Astrocyte (in vitro differentiated cells and primary cell): ENCODE measurements at regions not wholly inside any gene's neighbourhood (a gene's known extent, or its start where the extent isn't known, plus 50 kb on each side); places are given as distances from the start of the nearest gene placed in this dataset.

Experiments used
- DNase-seq: peaks from one replicate; pipeline ENCODE4 v3.0.0-alpha.2; 2010; ENCODE audit warnings: low read depth
- FAIRE-seq: peaks from 2 replicates; lab custom pipeline; 2011; peaks lifted over from hg19 to GRCh38; lab: Jason Lieb, UNC
- H2AFZ ChIP-seq: 2 replicates; pipeline ENCODE4 v1.6.0; 2012; ENCODE audit warnings: low read depth, low read length, inconsistent platforms
- H3K27ac ChIP-seq: 2 replicates; pipeline ENCODE4 v1.5.1; 2011; ENCODE audit warnings: low read depth, low read length, inconsistent platforms
- H3K27me3 ChIP-seq: 2 replicates; pipeline ENCODE4 v1.6.0; 2011; ENCODE audit warnings: low read length, inconsistent platforms; ENCODE audit not compliant: insufficient read depth
- H3K36me3 ChIP-seq: 2 replicates; pipeline ENCODE4 v1.5.1; 2011; ENCODE audit warnings: low read length, inconsistent platforms; ENCODE audit not compliant: insufficient read depth
- H3K4me1 ChIP-seq: 2 replicates; pipeline ENCODE4 v1.5.1; 2011; ENCODE audit warnings: low read length, inconsistent platforms; ENCODE audit not compliant: insufficient read depth
- H3K4me2 ChIP-seq: 2 replicates; pipeline ENCODE4 v1.6.0; 2012; ENCODE audit warnings: low read length, inconsistent platforms
- H3K4me3 ChIP-seq: 2 replicates; pipeline ENCODE4 v1.5.1; 2011; ENCODE audit warnings: low read depth, mild to moderate bottlenecking, low read length, inconsistent platforms; ENCODE audit not compliant: insufficient read depth
- H3K79me2 ChIP-seq: 2 replicates; pipeline ENCODE4 v1.6.0; 2012; ENCODE audit warnings: mild to moderate bottlenecking, low read length, inconsistent platforms; ENCODE audit not compliant: insufficient read depth
- H3K9ac ChIP-seq: 2 replicates; pipeline ENCODE4 v1.6.0; 2012; ENCODE audit warnings: mild to moderate bottlenecking, low read length, inconsistent platforms
- H3K9me3 ChIP-seq: 2 replicates; pipeline ENCODE4 v1.5.1; 2012; ENCODE audit warnings: low read depth, mild to moderate bottlenecking, low read length, inconsistent platforms; ENCODE audit not compliant: insufficient read depth
- H4K20me1 ChIP-seq: 2 replicates; pipeline ENCODE4 v1.6.0; 2012; ENCODE audit warnings: low read length, inconsistent platforms; ENCODE audit not compliant: insufficient read depth
- H3K27ac Mint-ChIP-seq: one replicate; pipeline ENCODE4 v1.8.0; 2021; ENCODE audit warnings: mild to moderate bottlenecking, mixed read lengths; ENCODE audit not compliant: unreplicated experiment
- H3K27me3 Mint-ChIP-seq: one replicate; pipeline ENCODE4 v1.8.0; 2021; ENCODE audit warnings: low read depth, mixed read lengths; ENCODE audit not compliant: unreplicated experiment
- H3K36me3 Mint-ChIP-seq: one replicate; pipeline ENCODE4 v1.8.0; 2021; ENCODE audit warnings: low read depth, mixed read lengths; ENCODE audit not compliant: unreplicated experiment
- H3K4me1 Mint-ChIP-seq: one replicate; pipeline ENCODE4 v1.8.0; 2021; ENCODE audit warnings: low read depth, mixed read lengths; ENCODE audit not compliant: unreplicated experiment
- H3K4me3 Mint-ChIP-seq: one replicate; pipeline ENCODE4 v1.8.0; 2021; ENCODE audit warnings: mild to moderate bottlenecking, moderate library complexity, mixed read lengths; ENCODE audit not compliant: unreplicated experiment
- H3K9me3 Mint-ChIP-seq: one replicate; pipeline ENCODE4 v1.8.0; 2021; ENCODE audit warnings: mild to moderate bottlenecking, mixed read lengths; ENCODE audit not compliant: unreplicated experiment
- EZH2 ChIP-seq: IDR thresholded peaks from 2 replicates; pipeline ENCODE4 v1.6.1; 2012; ENCODE audit warnings: mild to moderate bottlenecking, low read length, inconsistent platforms; ENCODE audit not compliant: insufficient read depth
- TF ChIP-seq, protein P1 (sequence below): IDR thresholded peaks from 2 replicates; pipeline ENCODE4 v1.5.1; 2011; ENCODE audit warnings: low read depth, mild to moderate bottlenecking, inconsistent platforms, low read length, moderate library complexity; ENCODE audit not compliant: insufficient read depth

DNA sequence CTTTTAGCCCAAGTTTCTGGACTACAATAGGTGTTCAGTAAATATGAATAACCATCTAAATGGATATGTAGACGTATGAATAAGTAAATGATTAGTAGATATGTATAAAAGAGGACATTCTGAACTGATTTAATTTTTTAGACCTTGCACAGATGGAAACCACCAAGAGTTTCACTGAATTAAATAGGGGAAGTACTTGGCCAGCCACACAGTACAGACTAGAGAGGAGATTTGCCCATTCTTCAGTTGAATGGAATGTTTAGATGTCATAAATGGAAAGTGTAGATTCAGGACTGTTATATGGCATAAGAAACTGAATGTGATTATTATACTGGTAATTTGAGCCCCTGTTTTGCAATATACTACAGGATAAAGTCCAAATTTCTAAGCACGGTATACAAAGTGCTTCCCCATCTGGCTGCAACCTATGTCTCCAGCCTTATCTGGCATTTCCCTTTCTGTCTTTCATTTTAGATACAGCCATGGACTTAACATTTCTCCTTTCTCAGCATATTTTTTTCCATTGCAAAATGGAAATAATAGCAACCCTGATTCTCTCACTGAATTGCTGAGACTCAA, 137.8 kb upstream of the HS3ST1 start:
- H3K36me3 ChIP-seq = no peaks in the 10 kb centered on the region
- H3K4me3 ChIP-seq = no peak overlapping the region
- H4K20me1 ChIP-seq = no peaks in the 10 kb centered on the region
- H2AFZ ChIP-seq = no peak overlapping the region
- Mint-ChIP-seq H3K4me3 (no peak overlapping the region), H3K4me1 (no peaks in the 10 kb centered on the region), H3K27ac (no peak overlapping the region), H3K36me3 (no peaks in the 10 kb centered on the region), H3K27me3 (no peaks in the 10 kb centered on the region), H3K9me3 (peaks cover 2% of the 10 kb centered on the region)
- no peak overlapping the region for H3K4me2 ChIP-seq
- H3K27me3 ChIP-seq = no peaks in the 10 kb centered on the region
- FAIRE-seq = no peak
- no peak for DNase-seq
- H3K4me1 ChIP-seq = no peaks in the 10 kb centered on the region
- no peak for TF ChIP-seq EZH2
- TF ChIP-seq, protein P1, sequence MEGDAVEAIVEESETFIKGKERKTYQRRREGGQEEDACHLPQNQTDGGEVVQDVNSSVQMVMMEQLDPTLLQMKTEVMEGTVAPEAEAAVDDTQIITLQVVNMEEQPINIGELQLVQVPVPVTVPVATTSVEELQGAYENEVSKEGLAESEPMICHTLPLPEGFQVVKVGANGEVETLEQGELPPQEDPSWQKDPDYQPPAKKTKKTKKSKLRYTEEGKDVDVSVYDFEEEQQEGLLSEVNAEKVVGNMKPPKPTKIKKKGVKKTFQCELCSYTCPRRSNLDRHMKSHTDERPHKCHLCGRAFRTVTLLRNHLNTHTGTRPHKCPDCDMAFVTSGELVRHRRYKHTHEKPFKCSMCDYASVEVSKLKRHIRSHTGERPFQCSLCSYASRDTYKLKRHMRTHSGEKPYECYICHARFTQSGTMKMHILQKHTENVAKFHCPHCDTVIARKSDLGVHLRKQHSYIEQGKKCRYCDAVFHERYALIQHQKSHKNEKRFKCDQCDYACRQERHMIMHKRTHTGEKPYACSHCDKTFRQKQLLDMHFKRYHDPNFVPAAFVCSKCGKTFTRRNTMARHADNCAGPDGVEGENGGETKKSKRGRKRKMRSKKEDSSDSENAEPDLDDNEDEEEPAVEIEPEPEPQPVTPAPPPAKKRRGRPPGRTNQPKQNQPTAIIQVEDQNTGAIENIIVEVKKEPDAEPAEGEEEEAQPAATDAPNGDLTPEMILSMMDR = no peak
- no peak overlapping the region for H3K27ac ChIP-seq
- H3K9me3 ChIP-seq = no peaks in the 10 kb centered on the region
- H3K9ac ChIP-seq = no peak overlapping the region
- no peaks in the 10 kb centered on the region for H3K79me2 ChIP-seq

DNA sequence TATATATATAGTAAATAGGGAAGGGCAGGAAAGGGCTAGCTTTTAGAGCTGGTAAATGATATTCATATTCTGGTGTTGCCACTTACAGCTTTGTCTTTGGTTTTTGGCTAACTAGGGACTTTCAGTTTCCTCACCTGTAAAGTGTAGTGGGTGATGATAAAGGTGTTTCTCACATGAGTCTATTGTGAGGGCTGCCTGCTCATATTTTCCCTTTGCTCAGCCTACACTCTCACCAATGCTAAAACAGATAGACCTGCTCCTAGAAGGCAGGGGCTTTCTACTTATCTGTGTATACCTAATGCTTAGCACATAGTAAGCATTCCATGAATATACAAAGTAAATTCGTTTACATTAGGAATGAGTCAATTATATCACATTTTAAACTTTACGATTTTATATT, 137.2 kb upstream of the HS3ST1 start:
- peaks cover 2% of the 10 kb centered on the region for H3K9me3 Mint-ChIP-seq
- no peak overlapping the region for H3K27ac Mint-ChIP-seq
- DNase-seq (no peak), FAIRE-seq (no peak)
- H3K4me3 Mint-ChIP-seq = no peak overlapping the region
- Histone ChIP-seq H3K4me1 (no peaks in the 10 kb centered on the region), H3K4me3 (no peak overlapping the region), H3K27me3 (no peaks in the 10 kb centered on the region), H3K79me2 (no peaks in the 10 kb centered on the region), H3K9me3 (no peaks in the 10 kb centered on the region), H3K36me3 (no peaks in the 10 kb centered on the region), H2AFZ (no peak overlapping the region), H3K4me2 (no peak overlapping the region), H3K27ac (no peak overlapping the region), H4K20me1 (no peaks in the 10 kb centered on the region), H3K9ac (no peak overlapping the region)
- no peaks in the 10 kb centered on the region for H3K4me1 Mint-ChIP-seq
- no peak for TF ChIP-seq EZH2
- TF ChIP-seq, protein P1 = no peak
- no peaks in the 10 kb centered on the region for H3K27me3 Mint-ChIP-seq
- no peaks in the 10 kb centered on the region for H3K36me3 Mint-ChIP-seq

DNA sequence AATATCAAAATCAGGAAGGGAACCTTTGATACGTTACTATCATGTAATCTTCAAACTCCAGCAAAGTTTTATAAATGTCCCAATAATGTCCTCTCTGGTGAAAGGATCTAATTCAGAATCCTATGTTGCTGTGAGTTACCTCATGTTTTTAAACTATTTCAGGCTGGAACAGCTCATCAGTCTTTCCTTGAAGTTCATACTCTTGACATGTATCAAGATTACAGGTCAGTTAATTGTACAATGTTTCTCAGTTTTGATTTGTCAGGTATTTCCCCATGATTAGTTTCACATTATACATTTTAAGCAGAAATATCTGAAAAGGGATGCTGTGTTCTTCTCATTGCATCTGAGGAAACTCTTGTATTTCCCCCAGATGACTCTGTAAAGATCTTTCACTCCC, 136.5 kb upstream of the HS3ST1 start:
- Mint-ChIP-seq H3K4me3 (no peak overlapping the region), H3K27ac (no peak overlapping the region), H3K4me1 (no peaks in the 10 kb centered on the region), H3K27me3 (no peaks in the 10 kb centered on the region), H3K36me3 (no peaks in the 10 kb centered on the region), H3K9me3 (peaks cover 2% of the 10 kb centered on the region)
- DNase-seq (no peak), FAIRE-seq (no peak)
- Histone ChIP-seq H3K27ac (no peak overlapping the region), H2AFZ (no peak overlapping the region), H3K9ac (no peak overlapping the region), H3K4me3 (no peak overlapping the region), H3K4me1 (no peaks in the 10 kb centered on the region), H3K79me2 (no peaks in the 10 kb centered on the region), H3K36me3 (no peaks in the 10 kb centered on the region), H4K20me1 (no peaks in the 10 kb centered on the region), H3K4me2 (no peak overlapping the region), H3K9me3 (no peaks in the 10 kb centered on the region), H3K27me3 (no peaks in the 10 kb centered on the region)
- no peak for TF ChIP-seq EZH2
- TF ChIP-seq, protein P1 = no peak
